Type B pancreatic cell (in vitro differentiated cells): ENCODE measurements at regions not wholly inside any gene's neighbourhood (a gene's known extent, or its start where the extent isn't known, plus 50 kb on each side); places are given as distances from the start of the nearest gene placed in this dataset.

ENCODE experiments used
- DNase-seq: peaks from one replicate; pipeline ENCODE4 v3.0.0; 2021; ENCODE audit warnings: mixed read lengths; ENCODE audit not compliant: unreplicated experiment; ENCODE audit errors: extremely low spot score
- H3K27ac Mint-ChIP-seq: 2 replicates; pipeline ENCODE4 v1.8.0; 2021; ENCODE audit warnings: mild to moderate bottlenecking, mixed read lengths
- H3K27me3 Mint-ChIP-seq: 2 replicates; pipeline ENCODE4 v1.8.0; 2021; ENCODE audit warnings: mixed read lengths
- H3K36me3 Mint-ChIP-seq: 2 replicates; pipeline ENCODE4 v1.8.0; 2021; ENCODE audit warnings: mixed read lengths
- H3K4me1 Mint-ChIP-seq: one replicate; pipeline ENCODE4 v1.8.0; 2021; ENCODE audit warnings: mixed read lengths; ENCODE audit not compliant: unreplicated experiment
- H3K4me3 Mint-ChIP-seq: 2 replicates; pipeline ENCODE4 v1.8.0; 2021; ENCODE audit warnings: mild to moderate bottlenecking, mixed read lengths
- H3K9me3 Mint-ChIP-seq: 2 replicates; pipeline ENCODE4 v1.8.0; 2021; ENCODE audit warnings: mixed read lengths
- CTCF ChIP-seq: fragments of 200-600 bp; sonication (generic); conservative IDR thresholded peaks from 2 replicates; pipeline ENCODE4 v1.5.0; 2021; ENCODE audit warnings: antibody characterized with exemption, mild to moderate bottlenecking

- DNase-seq: no peak
- Mint-ChIP-seq H3K36me3 (no peaks in the 10 kb centered on the region), H3K27me3 (no peaks in the 10 kb centered on the region), H3K4me1 (no peaks in the 10 kb centered on the region), H3K27ac (no peak overlapping the region), H3K4me3 (no peak overlapping the region), H3K9me3 (no peaks in the 10 kb centered on the region)
- TF ChIP-seq CTCF: no peak
These were observed 409.4 kb downstream of the REEP3 start for GRCh38 chr10:63930584-63930983.

GRCh38 chr10:63935705-63936104 lies 414.5 kb downstream of the REEP3 start:
- peaks cover 2% of the 10 kb centered on the region for H3K4me1 Mint-ChIP-seq
- no peak overlapping the region for H3K27ac Mint-ChIP-seq
- no peaks in the 10 kb centered on the region for H3K36me3 Mint-ChIP-seq
- no peaks in the 10 kb centered on the region for H3K27me3 Mint-ChIP-seq
- no peaks in the 10 kb centered on the region for H3K9me3 Mint-ChIP-seq
- no peak overlapping the region for H3K4me3 Mint-ChIP-seq
- DNase-seq: no peak
- peak; percentile 46 for TF ChIP-seq CTCF

- no peak for DNase-seq
- H3K9me3 Mint-ChIP-seq: no peaks in the 10 kb centered on the region
- no peak overlapping the region for H3K27ac Mint-ChIP-seq
- peaks cover 7% of the 10 kb centered on the region for H3K4me1 Mint-ChIP-seq
- no peak overlapping the region for H3K4me3 Mint-ChIP-seq
- no peak for TF ChIP-seq CTCF
- H3K36me3 Mint-ChIP-seq: no peaks in the 10 kb centered on the region
- H3K27me3 Mint-ChIP-seq: no peaks in the 10 kb centered on the region
These were observed 419.2 kb downstream of the REEP3 start for GRCh38 chr10:63940277-63940922.

GRCh38 chr10:63964406-63964805 lies 443.2 kb downstream of the REEP3 start:
- no peak for DNase-seq
- H3K4me1 Mint-ChIP-seq: no peaks in the 10 kb centered on the region
- no peak overlapping the region for H3K27ac Mint-ChIP-seq
- H3K36me3 Mint-ChIP-seq: no peaks in the 10 kb centered on the region
- no peak overlapping the region for H3K4me3 Mint-ChIP-seq
- no peaks in the 10 kb centered on the region for H3K9me3 Mint-ChIP-seq
- H3K27me3 Mint-ChIP-seq: no peaks in the 10 kb centered on the region
- TF ChIP-seq CTCF: no peak

- no peaks in the 10 kb centered on the region for H3K36me3 Mint-ChIP-seq
- no peak for DNase-seq
- H3K4me3 Mint-ChIP-seq: no peak overlapping the region
- no peaks in the 10 kb centered on the region for H3K9me3 Mint-ChIP-seq
- no peaks in the 10 kb centered on the region for H3K4me1 Mint-ChIP-seq
- H3K27ac Mint-ChIP-seq: no peak overlapping the region
- no peaks in the 10 kb centered on the region for H3K27me3 Mint-ChIP-seq
- TF ChIP-seq CTCF: no peak
These were observed 444.6 kb downstream of the REEP3 start for GRCh38 chr10:63965846-63966245.
